Breast epithelium (tissue), 4 donors: ENCODE measurements at regions not wholly inside any gene's neighbourhood (a gene's known extent, or its start where the extent isn't known, plus 50 kb on each side); places are given as distances from the start of the nearest gene placed in this dataset.

Experiments used
- DNase-seq, 2 donors: peaks; one replicate each; pipeline ENCODE4 v3.0.0-alpha.2; 2019; ENCODE audit warnings: low spot score in 2 of 2
- H3K27ac ChIP-seq, 2 donors: fragments of 200-600 bp; sonication (generic) in 1 of 2; one replicate each; pipeline ENCODE4 v1.5.1; 2016 to 2019; ENCODE audit warnings: mild to moderate bottlenecking in 1 of 2
- H3K27me3 ChIP-seq, 2 donors: fragments of 200-600 bp; sonication (generic) in 1 of 2; one replicate each; pipeline versions ENCODE4 v1.5.1 to v1.6.0; 2017 to 2019; ENCODE audit warnings: control low read depth in 1 of 2, mild to moderate bottlenecking in 1 of 2
- H3K36me3 ChIP-seq: fragments of 200-600 bp; one replicate; pipeline ENCODE4 v1.5.1; 2019
- H3K4me1 ChIP-seq, 2 donors: fragments of 200-600 bp; sonication (generic); one replicate each; pipeline ENCODE4 v1.5.1; 2016 to 2019; ENCODE audit warnings: control low read depth in 1 of 2
- H3K4me3 ChIP-seq, 3 donors: fragments of 200-600 bp; sonication (generic); 1 replicate in 2 of 3; 2 replicates in 1 of 3; pipeline ENCODE4 v1.5.1; 2016 to 2019; ENCODE audit warnings: mild to moderate bottlenecking in 3 of 3, moderate library complexity in 2 of 3
- H3K9me3 ChIP-seq, 2 donors: fragments of 200-600 bp; sonication (generic) in 1 of 2; one replicate each; pipeline ENCODE4 v1.5.1; 2016 to 2019; ENCODE audit warnings: control low read depth in 1 of 2
- CTCF ChIP-seq, 3 donors: fragments of 450-650 bp; IDR thresholded peaks; one replicate each; pipeline ENCODE4 v1.5.1; 2016 to 2017; ENCODE audit warnings: antibody characterized with exemption in 3 of 3, mild to moderate bottlenecking in 3 of 3, moderate library complexity in 3 of 3
- POLR2A ChIP-seq: fragments of 450-650 bp; IDR thresholded peaks from one replicate; pipeline ENCODE4 v1.6.1; 2016; ENCODE audit warnings: antibody characterized with exemption, mild to moderate bottlenecking, moderate library complexity
- POLR2AphosphoS5 ChIP-seq, 3 donors: sonication (generic); formaldehyde crosslinking; IDR thresholded peaks; one replicate each; pipeline ENCODE4 v1.6.1; 2017; ENCODE audit warnings: antibody characterized with exemption in 3 of 3
- intact Hi-C: fragments of 100-400 bp; cut with DNase I; formaldehyde crosslinking; loops from one replicate; pipeline ENCODE4 v1.15.1; 2023; ENCODE audit warnings: low total_unique reads

GRCh38 chr2:128681507-128681906 lies 362.8 kb upstream of the HS6ST1 start:
- Histone ChIP-seq H3K27ac (no peak overlapping the region), H3K4me3 (no peak overlapping the region), H3K36me3 (no peaks in the 10 kb centered on the region), H3K9me3 (no peaks in the 10 kb centered on the region), H3K27me3 (no peaks in the 10 kb centered on the region), H3K4me1 (no peaks in the 10 kb centered on the region)
- DNase-seq = no peak
- TF ChIP-seq CTCF (IDR thresholded peaks at IDR 0.05) = no peak
- TF ChIP-seq POLR2AphosphoS5 (IDR thresholded peaks at IDR 0.05) = no peak
- TF ChIP-seq POLR2A = no peak
- intact Hi-C loops = no loop called here

GRCh38 chr2:128682266-128682665 lies 363.6 kb upstream of the HS6ST1 start:
- intact Hi-C loops = no loop called here
- no peaks in the 10 kb centered on the region for H3K9me3 ChIP-seq
- H3K27ac ChIP-seq = no peak overlapping the region
- no peak for DNase-seq
- TF ChIP-seq POLR2A (no peak), POLR2AphosphoS5 (IDR thresholded peaks at IDR 0.05) (no peak), CTCF (IDR thresholded peaks at IDR 0.05) (no peak)
- no peaks in the 10 kb centered on the region for H3K36me3 ChIP-seq
- H3K4me3 ChIP-seq = no peak overlapping the region
- no peaks in the 10 kb centered on the region for H3K27me3 ChIP-seq
- no peaks in the 10 kb centered on the region for H3K4me1 ChIP-seq

- no peak for TF ChIP-seq POLR2AphosphoS5 (IDR thresholded peaks at IDR 0.05)
- TF ChIP-seq CTCF (IDR thresholded peaks at IDR 0.05) = no peak
- TF ChIP-seq POLR2A = no peak
- H3K4me3 ChIP-seq = no peak overlapping the region
- no peaks in the 10 kb centered on the region for H3K27me3 ChIP-seq
- no peak for DNase-seq
- H3K9me3 ChIP-seq = no peaks in the 10 kb centered on the region
- no peaks in the 10 kb centered on the region for H3K4me1 ChIP-seq
- no peaks in the 10 kb centered on the region for H3K36me3 ChIP-seq
- intact Hi-C loops = no loop called here
- no peak overlapping the region for H3K27ac ChIP-seq
Measured at GRCh38 chr2:128682729-128683284, 364.1 kb upstream of the HS6ST1 start.

GRCh38 chr2:128684523-128684922 lies 365.9 kb upstream of the HS6ST1 start:
- no peaks in the 10 kb centered on the region for H3K27me3 ChIP-seq
- H3K4me3 ChIP-seq = no peak overlapping the region
- TF ChIP-seq POLR2A (no peak), CTCF (IDR thresholded peaks at IDR 0.05) (no peak), POLR2AphosphoS5 (IDR thresholded peaks at IDR 0.05) (no peak)
- DNase-seq = no peak
- intact Hi-C loops = no loop called here
- H3K9me3 ChIP-seq = no peaks in the 10 kb centered on the region
- H3K27ac ChIP-seq = no peak overlapping the region
- H3K36me3 ChIP-seq = no peaks in the 10 kb centered on the region
- H3K4me1 ChIP-seq = no peaks in the 10 kb centered on the region

GRCh38 chr2:128685841-128686496 lies 367.3 kb upstream of the HS6ST1 start:
- Histone ChIP-seq H3K4me3 (no peak overlapping the region), H3K36me3 (no peaks in the 10 kb centered on the region), H3K27ac (no peak overlapping the region), H3K27me3 (no peaks in the 10 kb centered on the region), H3K4me1 (no peaks in the 10 kb centered on the region), H3K9me3 (no peaks in the 10 kb centered on the region)
- DNase-seq = no peak
- TF ChIP-seq CTCF (IDR thresholded peaks at IDR 0.05) (no peak), POLR2AphosphoS5 (IDR thresholded peaks at IDR 0.05) (no peak), POLR2A (no peak)
- intact Hi-C loops = no loop called here
